Activated CD4-positive, CD25-positive, alpha-beta regulatory T cell treated with anti-CD3 and anti-CD28 coated beads, Interleukin-2, amount 50 U/mL, for 72 hours (primary cell): ENCODE measurements at regions not wholly inside any gene's neighbourhood (a gene's known extent, or its start where the extent isn't known, plus 50 kb on each side); places are given as distances from the start of the nearest gene placed in this dataset.
"Not testable (repeated sequence)": the region's sequence is repeated elsewhere in the genome, so short reads cannot be mapped to it uniquely, and the experiment has no call there.

Experiments used
- DNase-seq: peaks from one replicate; pipeline ENCODE4 v3.0.0; 2021

GRCh38 chr14:21940887-21941856 lies 267.6 kb upstream of the OR4E1 start:
- no peak for DNase-seq

GRCh38 chr14:21939836-21940235 lies 266.2 kb upstream of the OR4E1 start:
- DNase-seq = no peak

GRCh38 chr14:21937996-21938395 lies 264.4 kb upstream of the OR4E1 start:
- DNase-seq = no peak

- no peak for DNase-seq
These were observed 260.1 kb upstream of the OR4E1 start for GRCh38 chr14:21933681-21934080.

- DNase-seq = peak; percentile 40
These were observed 250.9 kb upstream of the OR4E1 start for GRCh38 chr14:21924479-21924878.

DNA sequence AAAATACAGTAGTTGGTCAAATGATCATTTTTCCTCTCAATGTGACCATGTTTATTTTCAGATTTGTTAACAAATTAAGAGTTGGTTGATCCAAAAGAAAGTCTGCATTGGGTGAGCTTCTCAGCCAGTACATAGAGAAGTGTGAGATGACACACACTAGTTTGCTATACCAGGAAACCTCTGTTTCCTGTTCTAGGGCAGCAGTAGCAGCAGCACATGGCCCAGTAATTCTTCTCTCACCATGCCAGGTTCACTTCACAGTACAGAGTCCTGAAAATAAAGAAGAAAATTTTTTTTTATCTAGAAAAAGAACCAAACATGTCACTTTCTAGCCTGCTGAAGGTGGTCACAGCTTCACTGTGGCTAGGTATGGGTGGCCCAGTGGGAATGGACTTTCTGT lies 250.2 kb upstream of the OR4E1 start:
- DNase-seq = no peak

GRCh38 chr14:21921453-21921852 lies 247.8 kb upstream of the OR4E1 start:
- no peak for DNase-seq

- peak; percentile 40 for DNase-seq
These were observed 244.2 kb upstream of the OR4E1 start for GRCh38 chr14:21917699-21918436.

DNA sequence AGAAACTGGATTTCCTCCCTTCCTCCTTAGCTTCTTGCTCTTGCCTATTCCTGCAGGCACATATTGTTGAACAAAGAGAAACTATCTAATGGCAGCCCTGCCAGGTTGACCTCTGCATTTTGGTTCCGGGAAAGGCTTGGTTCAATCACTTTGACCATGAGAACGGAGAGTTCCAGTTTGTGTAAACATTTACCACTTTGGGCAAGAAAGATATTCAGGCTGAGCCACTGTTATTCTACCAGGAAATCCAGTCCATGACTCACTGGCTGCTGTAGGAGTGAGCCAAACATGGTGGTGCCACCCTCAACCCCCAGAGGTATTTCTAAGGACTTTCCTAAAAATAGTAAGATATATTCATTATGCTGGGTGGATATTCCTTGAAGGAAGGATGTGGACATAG lies 242.2 kb upstream of the OR4E1 start:
- DNase-seq = no peak

GRCh38 chr14:21913759-21914158 lies 240.1 kb upstream of the OR4E1 start:
- peak; percentile 51 for DNase-seq

GRCh38 chr14:21912367-21912766 lies 238.7 kb upstream of the OR4E1 start:
- no peak for DNase-seq

DNA sequence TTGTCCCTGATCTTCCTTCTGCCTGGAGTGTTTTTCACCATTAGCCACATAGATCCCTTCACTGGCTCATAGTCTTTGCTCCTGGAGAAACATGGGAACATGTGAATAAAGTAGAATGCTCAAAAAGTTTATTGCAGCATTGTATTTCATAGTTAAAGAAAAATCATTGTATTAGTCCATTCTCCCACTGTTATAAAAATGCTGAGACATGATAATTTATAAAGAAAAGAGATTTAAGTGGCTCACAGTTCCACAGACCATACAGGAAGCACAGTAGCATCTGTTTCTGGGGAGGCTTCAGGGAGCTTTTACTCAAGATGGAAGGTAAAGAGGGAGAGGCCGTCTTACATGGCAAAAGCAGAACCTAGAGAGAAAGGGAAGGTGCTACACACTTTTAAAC lies 238.3 kb upstream of the OR4E1 start:
- no peak for DNase-seq

DNA sequence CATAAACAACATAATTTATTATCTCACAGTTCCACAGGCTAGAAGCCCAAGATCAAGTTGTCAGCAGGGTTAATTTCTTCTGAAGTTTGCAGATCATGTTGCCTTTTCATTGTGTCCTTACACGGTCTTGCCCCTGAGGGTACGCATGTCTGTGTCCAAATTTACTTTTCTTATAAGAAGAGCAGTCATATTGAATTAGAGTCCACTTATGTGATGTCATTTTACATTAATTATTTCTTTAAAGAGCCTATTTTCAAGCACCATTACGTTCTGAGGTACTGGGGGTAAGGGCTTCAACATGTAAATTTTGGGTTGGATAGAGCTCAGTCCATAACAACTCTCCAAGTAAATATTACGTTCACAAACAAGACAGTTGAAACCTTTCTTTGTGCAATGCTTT lies 236.6 kb upstream of the OR4E1 start:
- DNase-seq = no peak

DNA sequence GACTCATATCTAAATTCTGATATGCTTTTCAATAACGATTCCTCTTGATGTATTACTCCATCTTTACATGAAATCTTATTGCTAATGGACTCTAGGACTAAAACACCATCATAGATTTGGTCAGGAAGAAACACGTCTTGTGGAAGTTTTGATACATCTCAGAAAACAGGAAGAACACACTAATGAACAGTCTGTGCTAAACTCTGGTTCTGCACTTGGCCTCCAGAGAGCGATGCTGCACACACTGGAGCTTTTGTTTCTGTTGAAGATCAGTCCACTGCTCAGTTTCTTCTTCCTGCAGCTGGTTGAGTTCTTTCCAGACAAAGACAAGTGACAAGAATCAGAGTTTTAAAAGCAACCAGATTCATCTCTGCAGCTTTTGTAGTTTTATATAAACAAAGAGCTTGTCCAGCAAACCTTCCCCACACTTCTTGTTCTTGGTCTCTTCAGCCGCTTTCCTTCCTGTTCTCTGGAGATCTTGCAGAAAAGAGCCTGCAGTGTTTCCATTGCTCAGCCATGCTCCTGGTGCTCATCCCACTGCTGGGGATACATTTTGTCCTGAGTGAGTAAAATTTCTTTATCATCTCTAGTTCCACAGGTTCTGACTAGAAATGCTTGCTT lies 229.1 kb upstream of the OR4E1 start:
- DNase-seq = peak; percentile 40

DNA sequence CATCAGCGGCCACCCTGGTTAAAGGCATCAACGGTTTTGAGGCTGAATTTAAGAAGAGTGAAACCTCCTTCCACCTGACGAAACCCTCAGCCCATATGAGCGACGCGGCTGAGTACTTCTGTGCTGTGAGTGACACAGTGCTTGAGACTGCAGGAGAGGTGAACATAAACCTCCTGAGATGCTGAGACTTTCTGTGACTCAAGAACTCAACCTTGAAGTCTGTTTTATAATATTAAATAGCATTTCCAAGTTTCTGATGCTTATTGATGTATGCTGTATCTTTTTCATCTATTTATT lies 221.2 kb upstream of the OR4E1 start:
- not testable (repeated sequence) for DNase-seq

DNA sequence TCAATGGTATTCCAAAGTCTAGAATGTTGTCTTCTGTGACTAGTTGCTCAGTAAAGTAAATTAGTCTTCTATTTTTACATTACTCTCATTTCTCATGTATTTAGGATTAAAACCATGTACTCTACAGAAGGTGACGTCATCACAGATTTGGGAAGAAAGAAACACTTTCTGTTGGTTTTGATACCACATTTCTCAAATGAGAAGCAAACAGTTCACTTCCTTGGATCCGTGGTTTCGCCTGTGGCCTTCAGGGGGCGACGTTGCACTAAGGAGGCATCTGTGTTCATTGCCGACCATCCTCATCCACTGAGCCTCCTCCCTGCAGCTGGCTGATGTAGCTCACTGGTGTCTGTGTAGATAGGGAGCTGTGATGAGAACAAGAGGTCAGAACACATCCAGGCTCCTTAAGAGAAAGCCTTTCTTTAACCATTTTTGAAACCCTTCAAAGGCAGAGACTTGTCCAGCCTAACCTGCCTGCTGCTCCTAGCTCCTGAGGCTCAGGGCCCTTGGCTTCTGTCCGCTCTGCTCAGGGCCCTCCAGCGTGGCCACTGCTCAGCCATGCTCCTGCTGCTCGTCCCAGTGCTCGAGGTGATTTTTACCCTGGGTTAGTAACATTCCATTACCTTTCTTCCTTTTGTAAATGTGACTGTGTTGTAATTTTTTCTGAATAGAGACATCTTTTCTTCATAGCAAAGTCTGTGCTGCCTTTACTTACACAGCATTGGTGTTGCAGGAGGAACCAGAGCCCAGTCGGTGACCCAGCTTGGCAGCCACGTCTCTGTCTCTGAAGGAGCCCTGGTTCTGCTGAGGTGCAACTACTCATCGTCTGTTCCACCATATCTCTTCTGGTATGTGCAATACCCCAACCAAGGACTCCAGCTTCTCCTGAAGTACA lies 220.6 kb upstream of the OR4E1 start:
- peak; percentile 45 for DNase-seq

DNA sequence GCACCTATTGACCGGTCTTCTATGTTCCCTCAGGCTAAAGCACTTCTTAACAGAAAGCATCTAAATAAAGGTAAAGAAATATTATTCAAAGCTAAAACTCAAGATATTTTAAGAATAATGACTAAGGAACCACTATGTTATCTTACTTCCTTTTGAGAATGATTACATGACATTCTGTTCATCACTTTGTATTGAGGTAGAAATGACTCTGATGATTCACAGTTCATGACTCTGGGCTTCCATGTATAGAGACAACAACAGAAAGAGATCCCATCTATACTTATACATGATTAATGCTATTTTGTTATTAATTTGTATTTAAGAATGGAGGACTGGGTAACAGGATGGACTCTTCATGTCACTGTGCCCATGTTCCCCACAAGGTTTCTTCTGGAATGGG lies 218.3 kb upstream of the OR4E1 start:
- no peak for DNase-seq

DNA sequence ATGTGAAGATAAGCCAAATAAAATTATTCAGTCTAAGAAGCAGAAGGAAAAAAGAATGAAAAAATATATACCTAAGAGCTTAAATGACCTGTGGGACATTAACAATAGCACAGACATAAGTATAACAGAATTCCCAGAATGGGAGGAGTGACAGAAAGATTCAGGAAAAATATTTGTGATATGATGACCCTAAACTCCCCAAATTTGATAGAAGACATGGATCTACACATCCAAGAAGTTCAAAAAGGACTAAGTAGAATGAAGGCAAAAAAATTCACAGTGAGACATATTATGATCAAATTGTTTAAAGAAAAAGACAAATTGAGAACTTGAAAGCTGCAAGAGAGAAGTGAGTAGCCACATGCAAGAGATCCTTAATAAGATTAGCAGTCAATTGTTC lies 211.4 kb upstream of the OR4E1 start:
- no peak for DNase-seq

GRCh38 chr14:21882226-21882625 lies 208.6 kb upstream of the OR4E1 start:
- no peak for DNase-seq

- DNase-seq = no peak
These were observed 207.3 kb upstream of the OR4E1 start for GRCh38 chr14:21880918-21881317.

DNA sequence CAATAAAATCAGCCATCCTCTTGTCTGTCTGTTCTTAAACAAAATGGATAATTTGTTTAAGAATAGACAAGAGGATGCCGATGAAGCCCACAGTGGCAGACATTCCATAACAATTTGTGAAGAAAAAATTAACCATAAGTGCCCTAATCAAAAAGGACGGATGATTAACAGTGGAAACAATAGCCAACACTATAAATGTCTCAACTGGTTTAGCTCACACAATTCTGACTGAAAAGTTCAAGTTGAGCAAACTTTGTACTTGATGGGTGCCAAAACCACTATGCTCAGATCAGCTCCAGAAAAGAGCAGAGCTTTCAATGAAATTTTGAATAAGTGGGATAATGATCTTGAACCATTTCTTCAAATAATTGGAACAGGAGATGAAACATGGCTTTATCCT lies 202.2 kb upstream of the OR4E1 start:
- DNase-seq = no peak

DNA sequence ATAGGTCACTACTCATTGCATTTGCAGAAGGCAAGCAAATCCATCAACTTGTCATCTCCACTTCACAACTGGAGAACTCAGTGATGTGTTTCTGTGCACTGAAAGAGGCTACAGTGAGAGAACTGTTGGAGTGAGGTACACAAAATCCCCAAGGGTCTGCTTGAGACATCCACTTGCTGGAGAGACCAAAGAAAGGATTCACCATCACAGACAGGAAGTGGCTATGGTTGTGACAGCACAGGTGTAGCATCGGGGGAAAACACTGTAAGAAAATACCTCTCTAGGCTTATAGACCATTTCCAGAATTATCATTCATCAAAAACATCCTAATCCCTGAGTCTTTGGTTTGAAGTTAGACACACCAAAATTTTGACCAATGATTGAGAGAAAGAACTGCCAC lies 201.3 kb upstream of the OR4E1 start:
- no peak for DNase-seq

GRCh38 chr14:21874167-21874566 lies 200.5 kb upstream of the OR4E1 start:
- no peak for DNase-seq
